Uterus (tissue), 2 donors: ENCODE measurements at regions not wholly inside any gene's neighbourhood (a gene's known extent, or its start where the extent isn't known, plus 50 kb on each side); places are given as distances from the start of the nearest gene placed in this dataset.

Source experiments
- POLR2A ChIP-seq, 2 donors: fragments of 450-650 bp; IDR thresholded peaks; one replicate each; pipeline ENCODE4 v1.6.1; 2016; ENCODE audit warnings: antibody characterized with exemption in 2 of 2, mild to moderate bottlenecking in 1 of 2, moderate library complexity in 1 of 2
- TF ChIP-seq, protein P1 (sequence below), 4 experiments: fragments of 200-600 bp in 2 of 4; fragments of 450-650 bp in 2 of 4; sonication (generic) in 2 of 4; IDR thresholded peaks; one replicate each; pipeline ENCODE4 v1.5.1; 2016 to 2019; ENCODE audit warnings: antibody characterized with exemption in 4 of 4, mild to moderate bottlenecking in 2 of 4, moderate library complexity in 1 of 4

DNA sequence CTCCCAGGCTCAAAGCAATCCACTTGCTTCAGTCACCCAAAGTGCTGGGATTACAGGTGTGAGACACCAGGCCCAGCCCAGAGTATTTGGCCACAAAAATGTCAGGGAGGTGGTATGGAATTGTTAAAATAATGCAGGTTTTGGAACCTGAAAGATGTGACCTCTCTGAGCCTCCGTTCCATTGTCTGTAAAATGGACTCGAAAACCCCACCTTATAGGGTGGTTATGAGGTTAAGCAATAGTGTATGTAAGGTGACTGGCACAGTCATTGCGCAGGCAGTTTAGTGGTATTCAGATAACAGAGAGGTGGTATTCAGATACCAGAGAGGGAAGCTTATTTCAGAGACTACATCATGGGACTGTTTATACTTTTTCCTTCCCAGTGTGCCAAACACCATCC, 52.5 kb upstream of the PRSS23 start:
- TF ChIP-seq, protein P1, sequence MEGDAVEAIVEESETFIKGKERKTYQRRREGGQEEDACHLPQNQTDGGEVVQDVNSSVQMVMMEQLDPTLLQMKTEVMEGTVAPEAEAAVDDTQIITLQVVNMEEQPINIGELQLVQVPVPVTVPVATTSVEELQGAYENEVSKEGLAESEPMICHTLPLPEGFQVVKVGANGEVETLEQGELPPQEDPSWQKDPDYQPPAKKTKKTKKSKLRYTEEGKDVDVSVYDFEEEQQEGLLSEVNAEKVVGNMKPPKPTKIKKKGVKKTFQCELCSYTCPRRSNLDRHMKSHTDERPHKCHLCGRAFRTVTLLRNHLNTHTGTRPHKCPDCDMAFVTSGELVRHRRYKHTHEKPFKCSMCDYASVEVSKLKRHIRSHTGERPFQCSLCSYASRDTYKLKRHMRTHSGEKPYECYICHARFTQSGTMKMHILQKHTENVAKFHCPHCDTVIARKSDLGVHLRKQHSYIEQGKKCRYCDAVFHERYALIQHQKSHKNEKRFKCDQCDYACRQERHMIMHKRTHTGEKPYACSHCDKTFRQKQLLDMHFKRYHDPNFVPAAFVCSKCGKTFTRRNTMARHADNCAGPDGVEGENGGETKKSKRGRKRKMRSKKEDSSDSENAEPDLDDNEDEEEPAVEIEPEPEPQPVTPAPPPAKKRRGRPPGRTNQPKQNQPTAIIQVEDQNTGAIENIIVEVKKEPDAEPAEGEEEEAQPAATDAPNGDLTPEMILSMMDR (IDR thresholded peaks at IDR 0.05) = no peak
- no peak for TF ChIP-seq POLR2A (IDR thresholded peaks at IDR 0.05)
